Right cardiac atrium (tissue), 5 donors: ENCODE measurements at regions not wholly inside any gene's neighbourhood (a gene's known extent, or its start where the extent isn't known, plus 50 kb on each side); places are given as distances from the start of the nearest gene placed in this dataset.
"Not testable (repeated sequence)": the region's sequence is repeated elsewhere in the genome, so short reads cannot be mapped to it uniquely, and the experiment has no call there.

Experiments
- ATAC-seq, 2 donors: fragments of 200-7000 bp; cut with Tn5 transposase; one replicate each; pipeline versions ENCODE4 v1.8.0 to v1.9.1; 2020; ENCODE audit warnings: moderate library complexity in 2 of 2, mild to moderate bottlenecking in 1 of 2
- DNase-seq, 3 donors: peaks; one replicate each; pipeline ENCODE4 v3.0.0-alpha.2; 2020
- H3K27ac ChIP-seq: one replicate; pipeline ENCODE4 v1.5.1; 2013; ENCODE audit warnings: mild to moderate bottlenecking, low read length, control low read depth, moderate library complexity
- H3K27me3 ChIP-seq: one replicate; pipeline ENCODE4 v1.6.1; 2013; ENCODE audit not compliant: control insufficient read depth, insufficient read depth
- H3K4me1 ChIP-seq: one replicate; pipeline ENCODE4 v1.6.1; 2013; ENCODE audit warnings: low read length; ENCODE audit not compliant: control insufficient read depth, insufficient read depth
- H3K4me3 ChIP-seq: one replicate; pipeline ENCODE4 v1.5.1; 2013; ENCODE audit warnings: low read length, control low read depth
- H3K9me3 ChIP-seq: one replicate; pipeline ENCODE4 v1.6.1; 2013; ENCODE audit warnings: low read length; ENCODE audit not compliant: control insufficient read depth
- WGBS: extraction: QIAGEN DNeasy Blood & Tissue Kit; methylation state at CpG from one replicate; pipeline ENCODE4 v1.1.7; 2013; 5-methylcytosine and 5-hydroxymethylcytosine counted together
- intact Hi-C, 4 donors: fragments of 100-400 bp; cut with DNase I; formaldehyde crosslinking; loops; one replicate each; pipeline versions ENCODE4 v1.11.0 to v1.14.0; 2022 to 2023
- donor health status: healthy with polysubstance abuse.
- donor health status: DM: no; HTN: yes; CAD: no.
- donor health status: DM: no; HTN: no; CAD: no.
- donor health status: DM: no; HTN: yes; CAD: no; lungs with severe emphysema.
- donor health status: DM: yes; HTN: yes; CAD: no.

GRCh38 chr1:29414086-29414485, 177.8 kb downstream of the PTPRU start:
- DNase-seq (no peak), ATAC-seq (no peak)
- Histone ChIP-seq H3K4me3 (no peak overlapping the region), H3K27me3 (no peaks in the 10 kb centered on the region), H3K27ac (no peak overlapping the region), H3K4me1 (no peaks in the 10 kb centered on the region), H3K9me3 (no peaks in the 10 kb centered on the region)
- intact Hi-C loops: no loop called here
- 57% methylated on average over 4 of the region's 4 CpGs for WGBS

- no peak overlapping the region for H3K27ac ChIP-seq
- H3K9me3 ChIP-seq: no peaks in the 10 kb centered on the region
- no peak overlapping the region for H3K4me3 ChIP-seq
- H3K27me3 ChIP-seq: no peaks in the 10 kb centered on the region
- no peaks in the 10 kb centered on the region for H3K4me1 ChIP-seq
- ATAC-seq (no peak), DNase-seq (no peak)
- WGBS: 77% methylated on average over 10 of the region's 10 CpGs
- intact Hi-C loops: no loop called here
Observed at GRCh38 chr1:29413661-29414060, 177.3 kb downstream of the PTPRU start.

DNA sequence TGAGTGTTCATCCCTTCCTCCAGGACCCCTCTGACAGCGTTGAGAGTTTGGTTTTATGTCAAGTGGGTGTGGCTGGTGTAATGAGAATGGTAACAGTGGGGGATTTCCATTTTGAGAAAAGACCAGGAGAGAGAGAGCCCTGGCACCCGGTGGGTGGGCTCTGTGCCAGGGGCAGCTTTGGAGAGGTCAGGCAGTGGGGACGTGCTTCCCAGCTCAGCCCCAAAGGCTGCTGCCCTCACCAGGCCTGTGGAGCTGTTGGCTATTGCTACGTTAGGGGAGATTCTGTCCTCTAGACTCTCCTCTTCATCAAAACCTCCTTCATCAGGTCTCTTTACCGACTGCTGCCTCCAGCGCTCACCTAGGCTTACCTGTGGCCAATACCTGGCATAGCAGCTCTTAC, 176.3 kb downstream of the PTPRU start:
- 46% methylated on average over 6 of the region's 6 CpGs for WGBS
- DNase-seq: no peak
- intact Hi-C loops: no loop called here
- Histone ChIP-seq H3K27me3 (no peaks in the 10 kb centered on the region), H3K27ac (no peak overlapping the region), H3K4me3 (no peak overlapping the region), H3K4me1 (no peaks in the 10 kb centered on the region), H3K9me3 (no peaks in the 10 kb centered on the region)
- ATAC-seq: no peak

- H3K4me3 ChIP-seq: no peak overlapping the region
- intact Hi-C loops: no loop called here
- ATAC-seq (no peak), DNase-seq (no peak)
- no peaks in the 10 kb centered on the region for H3K9me3 ChIP-seq
- no peak overlapping the region for H3K27ac ChIP-seq
- H3K27me3 ChIP-seq: no peaks in the 10 kb centered on the region
- H3K4me1 ChIP-seq: no peaks in the 10 kb centered on the region
- 83% methylated on average over 6 of the region's 6 CpGs for WGBS
Observed at GRCh38 chr1:29410476-29410875, 174.2 kb downstream of the PTPRU start.

DNA sequence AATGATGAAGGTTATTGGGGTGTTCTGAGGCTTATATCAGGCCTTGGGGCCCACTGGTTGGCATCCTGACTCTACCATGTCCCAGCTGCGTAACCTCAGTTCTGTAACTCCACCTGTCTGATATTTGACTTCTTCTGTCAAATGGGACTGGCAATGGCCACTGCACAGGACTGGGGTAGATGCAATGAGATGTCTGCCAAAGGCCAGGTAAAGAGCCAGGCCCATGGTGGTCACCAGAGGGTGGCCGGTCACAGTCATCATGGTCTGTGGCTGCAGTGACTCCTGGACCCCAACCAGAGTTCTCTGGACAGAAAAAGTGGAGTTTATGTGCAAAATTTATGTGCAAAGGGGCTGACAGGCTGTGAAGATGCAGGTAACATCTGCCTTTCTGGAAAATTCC, 173.3 kb downstream of the PTPRU start:
- Histone ChIP-seq H3K4me3 (no peak overlapping the region), H3K4me1 (no peaks in the 10 kb centered on the region), H3K27ac (no peak overlapping the region), H3K27me3 (no peaks in the 10 kb centered on the region), H3K9me3 (no peaks in the 10 kb centered on the region)
- no peak for DNase-seq
- whole genome bisulfite sequencing: 58% methylated on average over 2 of the region's 2 CpGs
- intact Hi-C loops: no loop called here
- no peak for ATAC-seq

DNA sequence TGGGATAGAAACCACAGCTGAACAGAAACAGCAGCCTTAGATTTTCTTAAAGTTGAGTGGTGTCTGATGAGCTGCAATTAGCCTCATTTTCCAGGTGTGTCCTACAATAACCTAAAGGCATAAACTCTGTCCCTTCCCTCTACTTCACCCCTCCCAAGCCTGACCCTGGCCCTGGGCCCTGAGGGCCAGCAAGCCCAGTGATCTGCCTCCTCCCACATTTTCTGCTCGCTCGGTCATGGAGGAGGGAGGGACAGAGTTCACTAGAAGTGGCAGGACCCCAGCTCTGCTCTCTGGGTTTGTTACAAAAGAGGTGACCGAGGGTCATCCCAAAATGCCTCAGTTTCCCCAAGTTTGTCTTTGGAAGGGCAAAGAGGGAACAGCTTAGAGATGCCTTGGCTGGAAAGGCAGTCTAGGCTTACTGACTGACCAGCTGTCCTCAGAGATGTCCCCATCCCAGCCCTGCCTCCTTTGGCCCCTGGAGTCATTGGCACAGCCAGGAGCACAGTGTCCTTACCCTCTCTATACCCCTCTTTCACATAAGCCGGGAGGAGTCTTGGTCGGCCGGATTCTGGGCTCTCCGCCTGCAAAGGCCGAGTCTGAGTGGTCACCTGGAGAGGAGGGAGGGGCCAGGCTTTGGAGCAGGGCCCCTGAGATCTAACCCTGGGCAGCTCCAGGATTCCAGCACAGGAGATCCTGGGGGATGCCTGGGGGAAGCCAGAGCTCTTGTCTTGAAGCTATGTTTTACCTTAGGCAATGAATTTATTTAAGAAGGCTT, 172.7 kb downstream of the PTPRU start:
- Histone ChIP-seq H3K27me3 (no peaks in the 10 kb centered on the region), H3K27ac (no peak overlapping the region), H3K9me3 (no peaks in the 10 kb centered on the region), H3K4me1 (no peaks in the 10 kb centered on the region), H3K4me3 (no peak overlapping the region)
- 62% methylated on average over 8 of the region's 8 CpGs for WGBS
- no peak for DNase-seq
- no peak for ATAC-seq
- intact Hi-C loops: no loop called here

DNA sequence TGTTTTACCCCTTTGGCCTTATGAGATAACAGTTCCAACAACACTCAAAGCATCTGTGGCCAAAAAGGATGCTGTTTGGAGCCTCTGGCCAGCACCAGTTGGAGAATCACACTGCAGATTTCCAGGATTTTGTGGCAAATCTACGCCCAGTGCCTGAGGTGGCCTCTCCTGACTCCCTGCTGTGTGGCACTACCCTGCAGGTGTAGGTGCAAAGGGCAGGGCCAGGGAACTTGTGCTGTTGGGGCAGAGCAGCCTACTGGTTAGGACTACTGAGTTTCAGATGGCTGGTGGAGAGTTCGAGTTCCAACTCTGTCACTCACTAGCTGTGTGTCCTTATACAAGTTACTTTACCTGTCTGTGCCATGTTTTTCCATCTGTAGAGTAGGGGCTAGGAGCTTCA, 170.5 kb downstream of the PTPRU start:
- ATAC-seq (no peak), DNase-seq (no peak)
- H3K27ac ChIP-seq: no peak overlapping the region
- no peaks in the 10 kb centered on the region for H3K9me3 ChIP-seq
- intact Hi-C loops: no loop called here
- no peaks in the 10 kb centered on the region for H3K27me3 ChIP-seq
- no peaks in the 10 kb centered on the region for H3K4me1 ChIP-seq
- 89% methylated on average over 2 of the region's 2 CpGs for WGBS
- H3K4me3 ChIP-seq: no peak overlapping the region

DNA sequence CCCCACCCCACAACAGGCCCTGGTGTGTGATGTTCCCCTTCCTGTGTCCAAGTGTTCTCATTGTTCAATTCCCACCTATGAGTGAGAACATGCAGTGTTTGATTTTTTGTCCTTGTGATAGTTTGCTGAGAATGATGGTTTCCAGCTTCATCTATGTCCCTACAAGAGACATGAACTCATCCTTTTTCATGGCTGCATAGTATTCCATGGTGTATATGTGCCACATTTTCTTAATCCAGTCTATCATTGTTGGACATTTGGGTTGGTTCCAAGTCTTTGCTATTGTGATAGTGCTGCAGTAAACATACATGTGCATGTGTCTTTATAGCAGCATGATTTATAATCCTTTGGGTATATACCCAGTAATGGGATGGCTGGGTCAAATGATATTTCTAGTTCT, 163.9 kb downstream of the PTPRU start:
- not testable (repeated sequence) for H3K4me3 ChIP-seq

GRCh38 chr1:29399465-29399864, 163.1 kb downstream of the PTPRU start:
- no peaks in the 10 kb centered on the region for H3K27me3 ChIP-seq
- no peak overlapping the region for H3K27ac ChIP-seq
- ATAC-seq: no peak
- H3K9me3 ChIP-seq: peaks cover 3% of the 10 kb centered on the region
- H3K4me3 ChIP-seq: no peak overlapping the region
- H3K4me1 ChIP-seq: no peaks in the 10 kb centered on the region
- WGBS: 98% methylated on average over 1 of the region's 1 CpG
- intact Hi-C loops: no loop called here
- DNase-seq: no peak

More for the DNA sequence above, 163.9 kb downstream of the PTPRU start:
- H3K9me3 ChIP-seq, H3K27ac ChIP-seq, DNase-seq, H3K27me3 ChIP-seq, intact Hi-C loops, ATAC-seq, H3K4me1 ChIP-seq: not testable (repeated sequence)

DNA sequence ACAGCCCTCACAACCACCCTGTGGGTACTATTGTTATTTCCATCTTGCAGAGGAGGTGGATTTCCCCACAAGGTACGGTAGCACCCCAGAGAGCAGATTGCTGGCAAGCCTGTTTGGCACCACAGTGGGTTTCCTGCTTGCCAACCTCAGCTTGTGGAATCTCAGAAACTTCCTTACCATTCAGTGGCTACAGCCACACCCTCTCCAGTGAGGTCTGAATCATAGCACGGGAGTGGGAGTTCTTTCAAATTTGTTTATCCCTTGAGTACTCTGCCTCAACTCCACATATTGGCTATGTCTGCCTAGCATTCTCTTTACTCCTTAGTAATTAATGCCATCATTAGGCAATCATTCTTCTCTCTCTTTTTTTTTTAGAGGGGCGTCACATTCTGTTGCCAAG, 162.1 kb downstream of the PTPRU start:
- ATAC-seq: no peak
- H3K27me3 ChIP-seq: no peaks in the 10 kb centered on the region
- intact Hi-C loops: no loop called here
- H3K27ac ChIP-seq: no peak overlapping the region
- H3K4me1 ChIP-seq: no peaks in the 10 kb centered on the region
- H3K4me3 ChIP-seq: no peak overlapping the region
- DNase-seq: no peak
- H3K9me3 ChIP-seq: peaks cover 3% of the 10 kb centered on the region
- WGBS: 63% methylated on average over 3 of the region's 3 CpGs

DNA sequence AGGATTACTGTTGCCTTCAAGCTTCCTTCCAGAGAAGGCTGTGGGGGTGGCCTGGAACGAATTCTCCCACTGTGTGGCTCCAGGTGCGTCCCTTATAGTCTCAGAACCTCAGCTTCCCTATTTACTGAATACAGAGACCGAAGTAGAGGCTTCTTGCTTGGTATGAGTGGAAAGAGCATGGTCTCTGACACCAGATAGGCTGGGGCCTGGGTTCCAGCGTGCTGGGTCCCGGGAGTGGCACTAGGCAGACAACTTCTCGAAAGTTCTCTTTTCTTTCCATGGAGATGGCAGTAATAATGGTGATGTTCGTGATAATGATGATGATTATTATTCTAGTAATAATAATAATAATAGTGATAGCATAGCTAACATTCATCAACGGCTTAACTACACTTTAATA, 161.7 kb downstream of the PTPRU start:
- intact Hi-C loops: no loop called here
- Histone ChIP-seq H3K27ac (no peak overlapping the region), H3K9me3 (peaks cover 3% of the 10 kb centered on the region), H3K4me1 (no peaks in the 10 kb centered on the region), H3K27me3 (no peaks in the 10 kb centered on the region), H3K4me3 (no peak overlapping the region)
- DNase-seq: no peak
- ATAC-seq: no peak
- 88% methylated on average over 8 of the region's 8 CpGs for WGBS

- H3K27me3 ChIP-seq: no peaks in the 10 kb centered on the region
- ATAC-seq (no peak), DNase-seq (no peak)
- no peak overlapping the region for H3K4me3 ChIP-seq
- H3K4me1 ChIP-seq: no peaks in the 10 kb centered on the region
- peaks cover 3% of the 10 kb centered on the region for H3K9me3 ChIP-seq
- intact Hi-C loops: no loop called here
- no peak overlapping the region for H3K27ac ChIP-seq
- WGBS: 46% methylated on average over 1 of the region's 1 CpG
Observed at GRCh38 chr1:29397256-29397590, 160.9 kb downstream of the PTPRU start.
